Left ventricle myocardium inferior (tissue), 1 donor: ENCODE measurements at regions not wholly inside any gene's neighbourhood (a gene's known extent, or its start where the extent isn't known, plus 50 kb on each side); places are given as distances from the start of the nearest gene placed in this dataset.
A peak's percentile ranks its signal among the peaks of the same experiment; 100 is the strongest.

ENCODE experiments used
- DNase-seq: peaks from one replicate; pipeline ENCODE4 v3.0.0-alpha.2; 2020
- H3K27ac ChIP-seq: fragments of 200-600 bp; replicated peaks from 2 replicates; pipeline ENCODE4 v1.8.0; 2021
- H3K27me3 ChIP-seq: fragments of 200-600 bp; 2 replicates; pipeline ENCODE4 v1.8.0; 2021; ENCODE audit warnings: low read depth
- H3K36me3 ChIP-seq: fragments of 200-600 bp; 2 replicates; pipeline ENCODE4 v1.8.0; 2021
- H3K4me1 ChIP-seq: fragments of 200-600 bp; 2 replicates; pipeline ENCODE4 v1.8.0; 2021
- H3K4me3 ChIP-seq: fragments of 200-600 bp; 2 replicates; pipeline ENCODE4 v1.8.0; 2021; ENCODE audit warnings: mild to moderate bottlenecking, moderate library complexity
- H3K9me3 ChIP-seq: fragments of 200-600 bp; replicated peaks from 2 replicates; pipeline ENCODE4 v1.8.0; 2021
- intact Hi-C: fragments of 100-400 bp; cut with micrococcal nuclease; formaldehyde crosslinking; loops from one replicate; pipeline ENCODE4 v1.11.0; 2022
- TF ChIP-seq, protein P1 (sequence below): fragments of 200-600 bp; IDR thresholded peaks from 2 replicates; pipeline ENCODE4 v1.8.0; 2021; ENCODE audit warnings: antibody characterized with exemption, mild to moderate bottlenecking, borderline replicate concordance
- donor health status: DM: no; HTN: yes; CAD: no; lungs with severe emphysema.

DNA sequence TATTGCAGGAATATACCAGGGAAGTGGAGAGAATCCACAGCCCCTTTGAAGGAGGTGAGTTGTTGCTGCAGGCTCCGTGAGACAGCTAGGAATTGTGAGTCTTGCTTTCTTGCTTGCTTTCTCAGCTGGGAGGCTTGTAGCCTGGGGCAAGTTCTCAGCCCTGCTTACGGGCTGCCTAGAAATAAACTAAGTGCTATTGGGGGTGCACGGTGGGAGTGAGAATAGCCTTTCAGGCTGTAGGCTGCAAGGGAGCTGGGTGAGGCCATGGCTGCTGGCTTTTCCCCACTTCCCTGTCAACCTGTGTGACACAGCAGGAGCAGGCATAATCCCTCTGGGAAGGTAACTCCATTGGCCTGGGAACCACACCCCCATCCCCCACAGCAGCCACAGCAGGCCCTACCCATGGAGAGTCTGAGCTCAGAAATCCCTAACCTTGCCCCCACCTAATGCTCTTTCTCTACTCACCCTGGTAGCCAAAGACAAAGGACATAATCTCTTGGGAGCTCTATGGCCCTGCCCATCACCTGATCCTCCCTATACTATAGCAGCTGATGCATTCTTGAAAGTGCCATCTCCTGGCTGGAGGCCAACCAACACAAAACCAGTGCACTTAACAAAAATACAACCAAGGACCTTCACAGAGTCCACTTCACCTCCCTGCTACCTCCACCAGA lies 113.0 kb downstream of the MMRN1 start:
- no peak for DNase-seq
- peaks cover 20% of the 10 kb centered on the region for H3K9me3 ChIP-seq
- no peak overlapping the region for H3K4me3 ChIP-seq
- H3K27me3 ChIP-seq, result no peaks in the 10 kb centered on the region
- TF ChIP-seq, protein P1, sequence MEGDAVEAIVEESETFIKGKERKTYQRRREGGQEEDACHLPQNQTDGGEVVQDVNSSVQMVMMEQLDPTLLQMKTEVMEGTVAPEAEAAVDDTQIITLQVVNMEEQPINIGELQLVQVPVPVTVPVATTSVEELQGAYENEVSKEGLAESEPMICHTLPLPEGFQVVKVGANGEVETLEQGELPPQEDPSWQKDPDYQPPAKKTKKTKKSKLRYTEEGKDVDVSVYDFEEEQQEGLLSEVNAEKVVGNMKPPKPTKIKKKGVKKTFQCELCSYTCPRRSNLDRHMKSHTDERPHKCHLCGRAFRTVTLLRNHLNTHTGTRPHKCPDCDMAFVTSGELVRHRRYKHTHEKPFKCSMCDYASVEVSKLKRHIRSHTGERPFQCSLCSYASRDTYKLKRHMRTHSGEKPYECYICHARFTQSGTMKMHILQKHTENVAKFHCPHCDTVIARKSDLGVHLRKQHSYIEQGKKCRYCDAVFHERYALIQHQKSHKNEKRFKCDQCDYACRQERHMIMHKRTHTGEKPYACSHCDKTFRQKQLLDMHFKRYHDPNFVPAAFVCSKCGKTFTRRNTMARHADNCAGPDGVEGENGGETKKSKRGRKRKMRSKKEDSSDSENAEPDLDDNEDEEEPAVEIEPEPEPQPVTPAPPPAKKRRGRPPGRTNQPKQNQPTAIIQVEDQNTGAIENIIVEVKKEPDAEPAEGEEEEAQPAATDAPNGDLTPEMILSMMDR, result no peak
- no peaks in the 10 kb centered on the region for H3K4me1 ChIP-seq
- no peaks in the 10 kb centered on the region for H3K36me3 ChIP-seq
- intact Hi-C loops, result no loop called here
- H3K27ac ChIP-seq, result no peak overlapping the region

DNA sequence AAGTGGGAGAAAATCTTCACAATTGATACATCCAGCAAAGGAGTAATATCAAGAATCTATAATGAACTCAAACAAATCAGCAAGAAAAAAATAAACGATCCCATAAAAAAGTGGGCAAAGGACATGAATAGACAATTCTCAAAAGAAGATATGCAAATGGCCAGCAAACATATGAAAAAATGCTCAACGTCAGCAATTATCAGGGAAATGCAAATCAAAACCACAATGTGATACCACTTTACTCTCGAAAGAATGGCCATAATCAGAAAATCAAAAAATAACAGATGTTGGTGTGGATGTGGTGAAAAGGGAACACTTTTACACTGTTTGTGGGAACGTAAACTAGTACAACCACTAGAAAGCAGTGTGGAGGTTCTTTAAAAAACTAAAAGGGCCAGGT lies 114.3 kb upstream of the CCSER1 start:
- intact Hi-C loops, result no loop called here
- no peak overlapping the region for H3K27ac ChIP-seq
- TF ChIP-seq, protein P1, result no peak
- no peaks in the 10 kb centered on the region for H3K27me3 ChIP-seq
- H3K4me3 ChIP-seq, result no peak overlapping the region
- DNase-seq, result no peak
- no peaks in the 10 kb centered on the region for H3K36me3 ChIP-seq
- H3K4me1 ChIP-seq, result no peaks in the 10 kb centered on the region
- H3K9me3 ChIP-seq, result peaks cover 26% of the 10 kb centered on the region

DNA sequence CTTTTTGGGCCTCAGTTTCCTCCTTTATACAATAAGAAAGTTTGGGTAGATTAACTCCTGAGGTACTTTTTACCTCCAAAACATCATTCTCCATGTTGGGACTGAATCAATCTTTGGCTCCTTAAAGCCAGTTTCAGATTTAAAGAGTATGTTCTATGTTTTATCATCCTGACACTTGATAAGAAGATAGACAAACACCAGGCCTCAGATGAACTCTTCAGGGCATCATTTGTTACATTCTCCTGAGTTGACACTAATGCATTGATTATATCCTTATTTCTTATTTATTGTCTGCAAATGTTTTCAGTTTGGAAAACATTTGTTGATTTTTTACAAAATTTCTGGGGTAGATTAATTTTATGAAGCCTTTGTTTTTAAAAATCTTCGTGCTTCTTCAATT lies 102.7 kb upstream of the CCSER1 start:
- intact Hi-C loops, result no loop called here
- Histone ChIP-seq H3K36me3 (no peaks in the 10 kb centered on the region), H3K27ac (no peak overlapping the region), H3K4me3 (no peak overlapping the region), H3K4me1 (no peaks in the 10 kb centered on the region), H3K9me3 (no peaks in the 10 kb centered on the region), H3K27me3 (no peaks in the 10 kb centered on the region)
- TF ChIP-seq, protein P1, result no peak
- no peak for DNase-seq

DNA sequence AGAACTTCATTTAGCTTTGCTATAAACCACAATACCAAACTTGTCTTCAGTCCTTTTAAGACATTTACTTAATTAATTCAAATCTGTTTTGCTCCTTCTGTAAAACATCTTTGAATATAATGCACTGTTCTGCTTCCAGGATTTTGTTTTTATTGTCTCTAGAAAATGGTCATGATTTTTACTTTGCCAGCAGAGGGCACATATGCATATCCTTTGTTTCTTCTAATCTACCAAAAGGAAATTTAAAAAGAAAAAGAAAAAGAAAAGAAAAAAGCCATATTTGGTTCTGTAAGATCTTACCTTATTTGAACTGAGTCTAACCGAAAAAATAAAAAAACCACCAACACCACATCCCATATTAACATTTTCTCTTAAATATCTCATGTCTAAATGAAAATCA lies 101.9 kb upstream of the CCSER1 start:
- Histone ChIP-seq H3K4me1 (no peaks in the 10 kb centered on the region), H3K27me3 (no peaks in the 10 kb centered on the region), H3K27ac (no peak overlapping the region), H3K36me3 (no peaks in the 10 kb centered on the region), H3K9me3 (no peaks in the 10 kb centered on the region), H3K4me3 (no peak overlapping the region)
- TF ChIP-seq, protein P1, result peak; percentile 29
- intact Hi-C loops, result no loop called here
- DNase-seq, result no peak

GRCh38 chr4:90027565-90027964 lies 99.6 kb upstream of the CCSER1 start:
- Histone ChIP-seq H3K4me3 (no peak overlapping the region), H3K27ac (no peak overlapping the region), H3K4me1 (no peaks in the 10 kb centered on the region), H3K9me3 (no peaks in the 10 kb centered on the region), H3K36me3 (no peaks in the 10 kb centered on the region), H3K27me3 (no peaks in the 10 kb centered on the region)
- intact Hi-C loops, result no loop called here
- no peak for DNase-seq
- TF ChIP-seq, protein P1, result no peak

DNA sequence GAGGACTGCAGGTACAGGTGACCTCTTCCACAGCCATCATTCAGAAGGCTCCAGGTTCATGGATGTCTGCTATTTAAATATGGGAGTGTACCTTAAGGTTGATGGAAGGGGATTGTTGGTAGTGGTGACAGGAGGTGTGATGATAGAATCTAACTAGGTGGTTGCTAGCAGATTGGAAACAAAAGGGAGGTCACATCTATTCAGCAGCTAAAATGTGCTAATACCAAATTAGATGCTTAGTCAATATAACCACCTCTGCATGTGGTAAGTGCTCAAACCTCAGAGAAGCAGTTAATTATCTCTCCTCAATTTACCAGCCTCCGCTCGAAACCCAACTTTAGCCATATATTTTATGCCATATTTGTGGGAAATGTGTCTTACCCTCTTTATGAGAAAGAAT lies 98.7 kb upstream of the CCSER1 start:
- no peak overlapping the region for H3K27ac ChIP-seq
- no peaks in the 10 kb centered on the region for H3K27me3 ChIP-seq
- TF ChIP-seq, protein P1, result no peak
- DNase-seq, result no peak
- intact Hi-C loops, result no loop called here
- H3K36me3 ChIP-seq, result no peaks in the 10 kb centered on the region
- H3K4me1 ChIP-seq, result no peaks in the 10 kb centered on the region
- no peak overlapping the region for H3K4me3 ChIP-seq
- no peaks in the 10 kb centered on the region for H3K9me3 ChIP-seq
